ENCODE measurements at regions not wholly inside any gene's neighbourhood (a gene's known extent, or its start where the extent isn't known, plus 50 kb on each side); places are given as distances from the start of the nearest gene placed in this dataset.

- no peaks in the 10 kb centered on the region for H3K9me3 ChIP-seq
- no peaks in the 10 kb centered on the region for H3K27me3 ChIP-seq
- H3K4me3 ChIP-seq = no peak overlapping the region
- no peaks in the 10 kb centered on the region for H3K4me1 ChIP-seq
- intact Hi-C loops (cut with DNase I) = no loop called here
- H3K27ac ChIP-seq = no peak overlapping the region
- no peak for DNase-seq (ENCODE audit: low spot score in 2 of 2)
- H3K36me3 ChIP-seq = no peaks in the 10 kb centered on the region
- TF ChIP-seq, protein P1, sequence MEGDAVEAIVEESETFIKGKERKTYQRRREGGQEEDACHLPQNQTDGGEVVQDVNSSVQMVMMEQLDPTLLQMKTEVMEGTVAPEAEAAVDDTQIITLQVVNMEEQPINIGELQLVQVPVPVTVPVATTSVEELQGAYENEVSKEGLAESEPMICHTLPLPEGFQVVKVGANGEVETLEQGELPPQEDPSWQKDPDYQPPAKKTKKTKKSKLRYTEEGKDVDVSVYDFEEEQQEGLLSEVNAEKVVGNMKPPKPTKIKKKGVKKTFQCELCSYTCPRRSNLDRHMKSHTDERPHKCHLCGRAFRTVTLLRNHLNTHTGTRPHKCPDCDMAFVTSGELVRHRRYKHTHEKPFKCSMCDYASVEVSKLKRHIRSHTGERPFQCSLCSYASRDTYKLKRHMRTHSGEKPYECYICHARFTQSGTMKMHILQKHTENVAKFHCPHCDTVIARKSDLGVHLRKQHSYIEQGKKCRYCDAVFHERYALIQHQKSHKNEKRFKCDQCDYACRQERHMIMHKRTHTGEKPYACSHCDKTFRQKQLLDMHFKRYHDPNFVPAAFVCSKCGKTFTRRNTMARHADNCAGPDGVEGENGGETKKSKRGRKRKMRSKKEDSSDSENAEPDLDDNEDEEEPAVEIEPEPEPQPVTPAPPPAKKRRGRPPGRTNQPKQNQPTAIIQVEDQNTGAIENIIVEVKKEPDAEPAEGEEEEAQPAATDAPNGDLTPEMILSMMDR (IDR thresholded peaks at IDR 0.05) = no peak
Observed at GRCh38 chr5:136656811-136657210, 291.5 kb upstream of the TRPC7 start.

DNA sequence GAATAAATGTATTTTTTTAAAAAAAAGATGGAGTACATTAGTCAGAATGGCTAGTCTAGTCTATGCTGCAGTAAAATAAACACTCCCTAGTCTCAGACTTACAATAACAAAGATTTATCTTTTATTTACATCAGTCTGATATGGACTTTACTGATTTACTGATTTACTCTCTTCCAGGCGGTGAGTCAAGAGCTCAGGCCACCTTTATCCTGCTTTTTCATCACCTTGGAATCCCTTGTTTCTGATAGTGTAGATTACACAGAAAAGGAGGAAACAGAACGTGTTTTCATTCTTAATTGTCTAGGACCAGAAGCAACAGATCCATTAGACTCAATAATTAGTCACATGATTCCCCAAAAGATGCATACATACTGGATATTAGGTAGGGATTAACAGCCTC lies 290.1 kb upstream of the TRPC7 start:
- intact Hi-C loops (cut with DNase I) = no loop called here
- Histone ChIP-seq H3K27me3 (no peaks in the 10 kb centered on the region), H3K36me3 (no peaks in the 10 kb centered on the region), H3K4me3 (no peak overlapping the region), H3K27ac (no peak overlapping the region), H3K4me1 (no peaks in the 10 kb centered on the region), H3K9me3 (no peaks in the 10 kb centered on the region)
- TF ChIP-seq, protein P1 (IDR thresholded peaks at IDR 0.05) = no peak
- no peak for DNase-seq (ENCODE audit: low spot score in 2 of 2)

- Histone ChIP-seq H3K4me3 (no peak overlapping the region), H3K27ac (no peak overlapping the region), H3K9me3 (no peaks in the 10 kb centered on the region), H3K36me3 (no peaks in the 10 kb centered on the region), H3K4me1 (no peaks in the 10 kb centered on the region), H3K27me3 (no peaks in the 10 kb centered on the region)
- TF ChIP-seq, protein P1 (IDR thresholded peaks at IDR 0.05) = no peak
- no peak for DNase-seq (ENCODE audit: low spot score in 2 of 2)
- intact Hi-C loops (cut with DNase I) = no loop called here
Observed at GRCh38 chr5:136646915-136647314, 281.6 kb upstream of the TRPC7 start.

DNA sequence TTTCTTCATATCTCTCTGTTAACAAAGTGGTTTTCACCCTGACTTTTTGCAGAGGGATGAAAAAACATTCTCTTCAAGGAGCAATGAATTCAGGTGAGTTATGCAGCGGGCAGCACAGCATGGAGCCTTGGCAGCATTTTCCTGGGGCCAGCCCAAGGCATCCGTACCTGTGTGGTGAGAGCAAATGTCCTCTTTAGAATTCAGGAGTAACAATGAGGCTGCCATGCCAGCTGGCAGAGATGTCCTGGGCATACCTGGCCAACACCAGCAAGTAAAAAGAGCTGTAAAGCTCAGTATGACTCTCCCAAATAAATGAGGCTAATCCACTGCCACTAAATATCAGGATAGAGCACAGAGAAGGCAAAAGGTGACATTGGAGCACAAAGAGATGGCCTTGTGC lies 277.6 kb upstream of the TRPC7 start:
- intact Hi-C loops (cut with DNase I) = no loop called here
- no peaks in the 10 kb centered on the region for H3K36me3 ChIP-seq
- no peak overlapping the region for H3K4me3 ChIP-seq
- no peak for DNase-seq (ENCODE audit: low spot score in 2 of 2)
- TF ChIP-seq, protein P1 (IDR thresholded peaks at IDR 0.05) = no peak
- H3K27me3 ChIP-seq = no peaks in the 10 kb centered on the region
- no peaks in the 10 kb centered on the region for H3K4me1 ChIP-seq
- H3K27ac ChIP-seq = no peak overlapping the region
- no peaks in the 10 kb centered on the region for H3K9me3 ChIP-seq

- intact Hi-C loops (cut with DNase I) = no loop called here
- DNase-seq (ENCODE audit: low spot score in 2 of 2) = no peak
- TF ChIP-seq, protein P1 (IDR thresholded peaks at IDR 0.05) = no peak
- Histone ChIP-seq H3K4me1 (no peaks in the 10 kb centered on the region), H3K9me3 (no peaks in the 10 kb centered on the region), H3K36me3 (no peaks in the 10 kb centered on the region), H3K27ac (no peak overlapping the region), H3K27me3 (no peaks in the 10 kb centered on the region), H3K4me3 (no peak overlapping the region)
Observed at GRCh38 chr5:136639616-136640015, 274.3 kb upstream of the TRPC7 start.

DNA sequence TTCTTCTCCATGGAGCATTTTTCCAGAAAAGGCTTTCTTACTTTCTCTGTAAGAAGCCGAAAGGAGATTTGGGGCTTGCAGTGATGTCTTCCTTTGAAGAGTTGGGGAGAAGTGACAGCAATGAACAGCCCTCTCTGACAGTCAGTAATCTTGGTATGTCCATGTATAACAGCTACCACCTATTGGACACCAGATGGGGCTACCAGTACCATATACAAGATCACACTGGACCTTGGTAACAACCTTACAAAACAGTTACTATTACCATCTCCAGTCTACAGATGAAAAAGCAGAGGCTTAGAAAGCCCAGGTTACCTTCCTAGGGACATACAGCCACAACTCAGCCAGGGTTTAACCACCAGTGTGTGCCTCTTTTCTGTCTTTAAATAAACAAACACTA lies 272.7 kb upstream of the TRPC7 start:
- DNase-seq (ENCODE audit: low spot score in 2 of 2) = no peak
- Histone ChIP-seq H3K27me3 (no peaks in the 10 kb centered on the region), H3K4me1 (no peaks in the 10 kb centered on the region), H3K4me3 (no peak overlapping the region), H3K36me3 (no peaks in the 10 kb centered on the region), H3K27ac (no peak overlapping the region), H3K9me3 (no peaks in the 10 kb centered on the region)
- intact Hi-C loops (cut with DNase I) = no loop called here
- TF ChIP-seq, protein P1 (IDR thresholded peaks at IDR 0.05) = no peak

Data from ascending aorta (tissue), 2 donors.